ENCODE measurements at regions not wholly inside any gene's neighbourhood (a gene's known extent, or its start where the extent isn't known, plus 50 kb on each side); places are given as distances from the start of the nearest gene placed in this dataset.

DNA sequence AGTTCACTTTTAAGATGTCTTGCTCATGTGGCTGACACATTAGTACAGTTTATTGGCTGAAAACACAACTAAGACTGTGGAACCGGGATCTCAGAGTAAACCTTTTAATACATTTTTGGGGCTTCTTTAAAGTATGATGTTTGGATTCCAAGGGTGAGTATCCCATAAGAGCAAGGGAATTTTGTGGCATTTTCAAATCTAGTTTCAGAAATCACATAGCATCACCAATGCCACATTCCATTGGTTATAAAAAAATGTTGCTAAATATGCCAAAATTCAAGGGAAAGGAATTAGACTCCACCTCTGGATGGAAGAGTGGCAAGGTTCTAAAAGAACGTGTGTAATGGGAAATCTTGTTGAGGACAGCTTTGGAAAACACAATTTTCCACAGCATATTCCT is 338.6 kb downstream of the COL12A1 start:
- FAIRE-seq, result no peak
- Histone ChIP-seq H3K27me3 (ENCODE audit: control insufficient read depth, insufficient read depth, low read length) (no peaks in the 10 kb centered on the region), H3K4me3 (ENCODE audit: low read length in 3 of 3) (no peak overlapping the region), H3K27ac (ENCODE audit: low read depth in 2 of 2, low read length in 2 of 2) (no peak overlapping the region), H3K9me3 (ENCODE audit: control insufficient read depth in 2 of 3, insufficient read depth in 1 of 3, low read length in 3 of 3) (peaks cover 0 to 7% (median 0%) of the 10 kb centered on the region in 3 donors), H3K4me1 (ENCODE audit: control insufficient read depth in 2 of 3, insufficient read depth in 2 of 3, low read depth in 1 of 3, low read length in 3 of 3) (no peaks in the 10 kb centered on the region), H3K36me3 (ENCODE audit: control insufficient read depth in 2 of 3, insufficient read depth in 3 of 3, low read length in 3 of 3) (no peaks in the 10 kb centered on the region), H3K9ac (ENCODE audit: low read length in 3 of 3) (no peak overlapping the region)
- no peak for DNase-seq
- TF ChIP-seq, protein P1, sequence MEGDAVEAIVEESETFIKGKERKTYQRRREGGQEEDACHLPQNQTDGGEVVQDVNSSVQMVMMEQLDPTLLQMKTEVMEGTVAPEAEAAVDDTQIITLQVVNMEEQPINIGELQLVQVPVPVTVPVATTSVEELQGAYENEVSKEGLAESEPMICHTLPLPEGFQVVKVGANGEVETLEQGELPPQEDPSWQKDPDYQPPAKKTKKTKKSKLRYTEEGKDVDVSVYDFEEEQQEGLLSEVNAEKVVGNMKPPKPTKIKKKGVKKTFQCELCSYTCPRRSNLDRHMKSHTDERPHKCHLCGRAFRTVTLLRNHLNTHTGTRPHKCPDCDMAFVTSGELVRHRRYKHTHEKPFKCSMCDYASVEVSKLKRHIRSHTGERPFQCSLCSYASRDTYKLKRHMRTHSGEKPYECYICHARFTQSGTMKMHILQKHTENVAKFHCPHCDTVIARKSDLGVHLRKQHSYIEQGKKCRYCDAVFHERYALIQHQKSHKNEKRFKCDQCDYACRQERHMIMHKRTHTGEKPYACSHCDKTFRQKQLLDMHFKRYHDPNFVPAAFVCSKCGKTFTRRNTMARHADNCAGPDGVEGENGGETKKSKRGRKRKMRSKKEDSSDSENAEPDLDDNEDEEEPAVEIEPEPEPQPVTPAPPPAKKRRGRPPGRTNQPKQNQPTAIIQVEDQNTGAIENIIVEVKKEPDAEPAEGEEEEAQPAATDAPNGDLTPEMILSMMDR (IDR thresholded peaks at IDR 0.05; ENCODE audit: borderline replicate concordance, extremely low read depth, insufficient read depth), result no peak
- intact Hi-C loops (cut with DNase I), result no loop called here

GRCh38 chr6:74863968-74864367 is 341.9 kb downstream of the COL12A1 start:
- FAIRE-seq (no peak), DNase-seq (peak in 3 of 5 donors; percentile 14 to 44 (median 15))
- Histone ChIP-seq H3K27me3 (ENCODE audit: control insufficient read depth, insufficient read depth, low read length) (no peaks in the 10 kb centered on the region), H3K4me3 (ENCODE audit: low read length in 3 of 3) (no peak overlapping the region), H3K9ac (ENCODE audit: low read length in 3 of 3) (no peak overlapping the region), H3K27ac (ENCODE audit: low read depth in 2 of 2, low read length in 2 of 2) (no peak overlapping the region), H3K9me3 (ENCODE audit: control insufficient read depth in 2 of 3, insufficient read depth in 1 of 3, low read length in 3 of 3) (no peaks in the 10 kb centered on the region), H3K4me1 (ENCODE audit: control insufficient read depth in 2 of 3, insufficient read depth in 2 of 3, low read depth in 1 of 3, low read length in 3 of 3) (no peaks in the 10 kb centered on the region), H3K36me3 (ENCODE audit: control insufficient read depth in 2 of 3, insufficient read depth in 3 of 3, low read length in 3 of 3) (no peaks in the 10 kb centered on the region)
- TF ChIP-seq, protein P1 (IDR thresholded peaks at IDR 0.05; ENCODE audit: borderline replicate concordance, extremely low read depth, insufficient read depth), result no peak
- intact Hi-C loops (cut with DNase I), result no loop called here

GRCh38 chr6:74860456-74860855 is 345.4 kb downstream of the COL12A1 start:
- intact Hi-C loops (cut with DNase I), result no loop called here
- H3K4me1 ChIP-seq (ENCODE audit: control insufficient read depth in 2 of 3, insufficient read depth in 2 of 3, low read depth in 1 of 3, low read length in 3 of 3), result no peaks in the 10 kb centered on the region
- H3K9me3 ChIP-seq (ENCODE audit: control insufficient read depth in 2 of 3, insufficient read depth in 1 of 3, low read length in 3 of 3), result no peaks in the 10 kb centered on the region
- DNase-seq, result no peak
- H3K4me3 ChIP-seq (ENCODE audit: low read length in 3 of 3), result no peak overlapping the region
- TF ChIP-seq, protein P1 (IDR thresholded peaks at IDR 0.05; ENCODE audit: borderline replicate concordance, extremely low read depth, insufficient read depth), result no peak
- no peaks in the 10 kb centered on the region for H3K27me3 ChIP-seq (ENCODE audit: control insufficient read depth, insufficient read depth, low read length)
- no peak overlapping the region for H3K9ac ChIP-seq (ENCODE audit: low read length in 3 of 3)
- no peak for FAIRE-seq
- no peak overlapping the region for H3K27ac ChIP-seq (ENCODE audit: low read depth in 2 of 2, low read length in 2 of 2)
- no peaks in the 10 kb centered on the region for H3K36me3 ChIP-seq (ENCODE audit: control insufficient read depth in 2 of 3, insufficient read depth in 3 of 3, low read length in 3 of 3)

GRCh38 chr6:74857157-74857556 is 348.7 kb downstream of the COL12A1 start:
- Histone ChIP-seq H3K9me3 (ENCODE audit: control insufficient read depth in 2 of 3, insufficient read depth in 1 of 3, low read length in 3 of 3) (no peaks in the 10 kb centered on the region), H3K27me3 (ENCODE audit: control insufficient read depth, insufficient read depth, low read length) (no peaks in the 10 kb centered on the region), H3K27ac (ENCODE audit: low read depth in 2 of 2, low read length in 2 of 2) (no peak overlapping the region), H3K9ac (ENCODE audit: low read length in 3 of 3) (no peak overlapping the region), H3K36me3 (ENCODE audit: control insufficient read depth in 2 of 3, insufficient read depth in 3 of 3, low read length in 3 of 3) (no peaks in the 10 kb centered on the region), H3K4me1 (ENCODE audit: control insufficient read depth in 2 of 3, insufficient read depth in 2 of 3, low read depth in 1 of 3, low read length in 3 of 3) (no peaks in the 10 kb centered on the region), H3K4me3 (ENCODE audit: low read length in 3 of 3) (no peak overlapping the region)
- TF ChIP-seq, protein P1 (IDR thresholded peaks at IDR 0.05; ENCODE audit: borderline replicate concordance, extremely low read depth, insufficient read depth), result no peak
- FAIRE-seq (no peak), DNase-seq (no peak)
- intact Hi-C loops (cut with DNase I), result no loop called here
